HG03060 (cell line): ENCODE measurements at regions not wholly inside any gene's neighbourhood (a gene's known extent, or its start where the extent isn't known, plus 50 kb on each side); places are given as distances from the start of the nearest gene placed in this dataset.

Experiments
- ATAC-seq: cut with Tn5 transposase; IDR thresholded peaks from one replicate; pipeline ENCODE4 v1.9.1; 2021; ENCODE audit warnings: low read depth, moderate number of reproducible peaks; ENCODE audit not compliant: unreplicated experiment

GRCh38 chr10:6339891-6340290 is 137.2 kb downstream of the PFKFB3 start:
- no peak for ATAC-seq

GRCh38 chr10:6342096-6342685 is 139.5 kb downstream of the PFKFB3 start:
- ATAC-seq: no peak

GRCh38 chr10:6343305-6344010 is 140.7 kb downstream of the PFKFB3 start:
- ATAC-seq: no peak

DNA sequence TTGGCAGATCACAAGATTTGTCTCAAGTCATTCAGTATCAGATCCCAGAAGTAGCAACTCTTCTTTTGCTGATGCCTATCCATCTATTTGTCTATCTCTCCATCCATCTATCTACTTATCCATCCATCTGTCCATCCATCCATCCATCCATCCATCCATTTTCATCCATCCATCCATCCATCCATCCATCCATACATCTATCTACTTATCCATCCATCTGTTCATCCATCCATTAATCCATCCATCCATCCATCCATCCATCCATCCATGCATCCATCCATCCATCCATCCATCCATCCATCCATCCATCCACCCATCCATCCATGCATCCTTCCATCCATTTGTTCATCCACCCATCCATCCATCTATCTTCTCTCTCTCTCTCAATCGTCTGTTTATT is 142.7 kb downstream of the PFKFB3 start:
- no peak for ATAC-seq

- no peak for ATAC-seq
These were observed 143.9 kb downstream of the PFKFB3 start for GRCh38 chr10:6346631-6347030.

DNA sequence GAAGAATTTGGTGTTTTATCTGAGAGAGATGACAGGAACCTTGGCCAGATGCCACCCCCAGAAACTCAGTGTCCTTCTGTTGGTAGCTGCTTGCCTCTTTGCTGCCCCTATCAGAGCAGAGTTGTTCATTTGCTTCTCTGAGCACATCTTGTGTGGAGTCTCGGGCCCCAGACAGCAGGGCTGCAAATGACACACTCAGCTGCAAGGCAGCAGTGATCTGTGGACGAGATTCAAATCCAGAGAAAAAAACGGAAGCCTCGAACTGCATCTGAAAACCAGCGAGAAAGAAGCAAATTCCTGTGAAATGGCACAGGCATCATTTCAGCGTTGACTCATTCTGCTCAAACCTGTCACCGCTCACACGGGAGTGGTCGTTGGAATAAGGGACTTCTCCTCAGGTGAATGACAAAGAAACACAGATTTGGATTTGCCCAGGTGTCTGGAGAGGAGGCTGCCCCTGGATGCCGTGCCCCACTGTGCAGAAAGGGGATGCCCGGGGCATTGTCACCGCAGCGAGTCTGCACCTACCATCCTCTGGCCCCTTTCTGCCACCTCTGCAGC is 144.7 kb downstream of the PFKFB3 start:
- ATAC-seq: peak; percentile 21

DNA sequence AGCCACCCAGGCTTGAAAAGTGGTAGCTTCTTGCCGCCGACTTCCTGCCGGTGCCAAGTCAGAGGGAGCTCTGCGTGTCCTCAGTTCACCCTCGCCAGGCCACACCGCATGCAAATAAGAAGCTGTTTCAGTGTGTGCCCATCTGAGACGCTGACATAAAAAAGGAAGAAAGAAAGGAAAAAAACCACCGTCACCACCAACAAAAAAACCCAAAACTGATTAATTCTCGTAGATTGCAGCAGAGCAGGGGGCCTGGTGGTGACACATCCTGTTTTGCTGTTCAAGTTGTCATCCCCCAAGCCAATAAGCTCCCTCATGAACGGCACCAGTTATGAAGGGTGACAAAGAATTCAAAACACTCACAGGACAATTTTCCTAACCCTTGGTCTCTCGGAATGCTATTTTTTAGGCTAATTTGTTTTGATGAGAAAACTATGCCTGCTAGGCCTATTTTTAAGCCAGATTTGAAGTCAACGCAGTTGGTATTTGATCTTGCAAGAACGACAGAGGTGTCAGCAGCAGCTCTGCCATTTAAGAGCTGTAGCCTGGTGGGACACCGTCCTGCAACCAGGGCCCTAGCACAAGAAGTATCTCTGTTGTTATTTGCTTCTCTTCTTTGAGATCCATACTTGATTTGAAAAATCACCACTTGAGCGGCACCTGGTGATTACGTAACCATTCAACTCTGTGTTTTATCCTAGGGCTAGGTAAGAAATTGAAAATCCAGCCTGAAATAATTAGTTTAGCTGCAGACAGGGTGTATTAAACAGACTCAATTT is 145.6 kb downstream of the PFKFB3 start:
- ATAC-seq: peak; percentile 89

- ATAC-seq: no peak
These were observed 147.3 kb downstream of the PFKFB3 start for GRCh38 chr10:6349846-6350535.

DNA sequence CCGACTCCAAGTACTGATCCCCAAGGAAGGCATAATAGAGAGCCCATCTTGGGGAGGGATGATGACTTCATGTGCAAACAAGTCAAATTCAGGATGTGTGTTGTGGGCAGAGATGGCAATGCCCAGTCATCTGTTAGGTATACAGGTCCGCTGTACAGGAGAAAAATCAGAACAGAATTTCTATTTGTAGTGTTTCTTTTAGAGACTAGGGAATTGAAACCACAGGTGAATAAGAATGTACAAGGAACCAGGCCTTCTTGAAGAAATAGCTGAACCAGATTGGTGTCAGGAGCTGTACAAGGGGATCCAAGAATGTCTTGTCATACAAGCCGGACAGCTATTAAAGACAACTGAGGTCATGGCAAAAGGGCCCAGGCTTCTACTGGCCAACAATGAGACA is 147.9 kb downstream of the PFKFB3 start:
- no peak for ATAC-seq

DNA sequence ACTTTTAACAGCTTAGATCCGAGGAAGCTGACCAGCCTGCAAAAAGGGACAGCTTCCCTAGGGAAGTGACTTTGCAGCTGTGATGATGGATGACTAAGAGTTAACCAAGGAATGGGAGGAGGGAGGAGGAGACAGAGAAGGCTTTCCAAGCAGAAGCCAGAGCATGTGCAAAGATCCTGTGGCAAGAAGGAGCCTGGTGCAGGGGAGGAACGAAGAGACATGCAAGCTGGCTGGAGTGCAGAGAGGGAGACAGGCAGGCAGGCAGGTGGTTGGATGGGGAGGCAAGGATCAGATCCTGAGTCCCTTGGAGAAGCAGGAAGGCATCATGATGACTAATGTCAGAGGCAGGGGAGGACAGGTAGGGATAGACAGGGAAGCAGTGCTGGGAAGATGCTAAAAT is 148.8 kb downstream of the PFKFB3 start:
- no peak for ATAC-seq

DNA sequence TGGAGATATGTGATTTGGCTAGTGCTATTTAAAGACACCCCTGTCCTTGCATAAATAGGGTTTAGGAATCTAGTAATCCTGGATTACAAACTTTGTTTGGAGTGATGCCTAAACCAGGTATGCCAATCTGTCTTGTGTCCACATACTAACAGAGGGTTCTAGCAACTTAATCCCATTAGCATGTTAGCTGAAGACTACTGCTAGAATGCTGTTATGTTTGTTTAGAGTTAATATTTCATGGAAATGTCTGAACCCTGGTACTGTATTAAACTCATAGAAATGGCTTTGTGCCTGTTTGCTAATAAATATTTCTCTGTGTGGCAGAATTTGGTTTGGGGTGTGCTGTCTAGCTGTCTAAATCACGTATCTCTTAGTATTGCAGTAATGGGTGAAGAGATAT is 150.8 kb downstream of the PFKFB3 start:
- no peak for ATAC-seq

DNA sequence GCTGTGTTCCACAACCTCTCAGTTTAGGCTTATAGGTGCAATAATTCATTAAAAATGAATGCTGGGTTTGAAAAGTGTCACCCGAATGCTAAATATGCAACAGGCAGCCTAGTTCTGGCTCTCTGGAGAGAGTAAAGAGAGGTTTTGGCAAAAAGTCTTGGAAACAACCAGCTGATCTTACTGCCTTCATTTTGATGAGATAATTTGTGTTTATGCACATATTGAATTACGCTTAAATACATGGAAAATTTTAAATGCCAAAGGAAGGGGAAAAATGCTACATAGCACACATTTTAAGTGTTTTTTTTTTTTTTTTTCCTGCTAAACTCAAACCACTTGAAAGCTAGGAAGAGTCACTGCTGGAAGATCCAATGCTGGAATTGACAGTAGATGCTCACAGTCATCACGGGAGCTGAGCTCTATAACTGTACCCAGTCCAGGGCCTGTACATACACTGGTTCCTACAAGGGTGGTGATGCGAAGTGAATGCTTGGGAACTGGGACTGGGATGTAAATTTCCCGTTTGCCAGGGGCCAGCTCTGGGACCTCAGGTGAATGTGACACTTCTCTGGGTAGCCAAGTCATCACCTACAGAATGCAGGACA is 151.5 kb downstream of the PFKFB3 start:
- ATAC-seq: no peak

- ATAC-seq: no peak
These were observed 153.6 kb downstream of the PFKFB3 start for GRCh38 chr10:6356280-6356793.

DNA sequence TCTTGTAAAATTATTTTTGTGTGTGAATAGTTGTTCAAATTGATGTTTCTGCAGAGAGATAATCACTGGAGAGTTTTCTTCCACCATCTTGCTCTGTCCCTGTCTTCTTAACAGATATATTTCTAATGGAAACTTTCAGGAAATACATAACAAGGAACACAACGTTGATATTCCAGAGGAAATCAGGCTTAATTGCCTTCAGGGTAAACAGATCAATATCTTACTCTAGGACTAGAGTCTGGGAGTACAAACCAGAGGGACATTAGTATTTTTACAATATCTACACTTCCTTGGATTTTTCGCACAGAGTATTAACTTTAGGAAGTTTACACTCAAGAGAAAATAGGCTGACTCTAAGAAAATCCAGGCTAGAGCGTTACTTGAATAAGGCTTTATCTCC is 159.1 kb downstream of the PFKFB3 start:
- no peak for ATAC-seq

- ATAC-seq: no peak
These were observed 160.1 kb downstream of the PFKFB3 start for GRCh38 chr10:6362879-6363278.

DNA sequence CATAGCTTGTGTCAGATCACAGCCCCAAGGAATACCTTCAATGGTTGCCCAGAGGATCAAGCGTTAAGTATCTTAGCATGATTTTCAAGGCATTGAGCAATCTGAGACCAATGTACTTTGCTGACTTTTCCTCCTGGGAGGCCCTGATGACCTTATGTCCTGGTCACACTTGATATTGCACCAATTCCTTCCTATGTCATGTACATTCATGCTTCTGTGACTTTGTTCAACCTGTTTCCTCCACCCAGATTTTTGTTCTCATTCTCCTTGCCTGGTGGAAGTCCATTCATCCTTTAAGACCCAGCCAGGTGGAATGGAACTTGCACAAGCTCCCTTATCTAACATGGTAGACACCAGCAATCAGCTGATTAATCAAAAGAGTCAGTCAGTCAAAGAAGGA is 160.8 kb downstream of the PFKFB3 start:
- no peak for ATAC-seq

DNA sequence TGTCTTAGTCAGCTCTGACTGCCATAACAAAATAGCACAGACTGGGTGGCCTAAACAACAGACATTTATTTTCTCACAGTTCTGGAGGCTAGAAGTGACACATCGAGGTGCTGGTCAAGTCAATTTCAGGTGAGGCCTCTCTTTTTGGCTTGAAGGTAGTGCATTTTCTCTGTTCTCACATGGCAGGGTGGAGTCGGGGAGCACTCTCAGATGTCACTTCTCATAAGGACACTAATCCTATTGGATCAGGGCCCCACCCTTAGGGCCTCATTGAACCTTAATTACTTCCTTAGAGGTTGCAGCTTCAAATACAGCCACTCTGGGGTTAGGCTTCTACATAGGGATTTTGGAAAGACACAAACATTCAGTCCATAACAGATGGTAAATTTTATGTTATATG is 161.6 kb downstream of the PFKFB3 start:
- ATAC-seq: no peak

GRCh38 chr10:6364893-6365292 is 162.2 kb downstream of the PFKFB3 start:
- ATAC-seq: no peak

DNA sequence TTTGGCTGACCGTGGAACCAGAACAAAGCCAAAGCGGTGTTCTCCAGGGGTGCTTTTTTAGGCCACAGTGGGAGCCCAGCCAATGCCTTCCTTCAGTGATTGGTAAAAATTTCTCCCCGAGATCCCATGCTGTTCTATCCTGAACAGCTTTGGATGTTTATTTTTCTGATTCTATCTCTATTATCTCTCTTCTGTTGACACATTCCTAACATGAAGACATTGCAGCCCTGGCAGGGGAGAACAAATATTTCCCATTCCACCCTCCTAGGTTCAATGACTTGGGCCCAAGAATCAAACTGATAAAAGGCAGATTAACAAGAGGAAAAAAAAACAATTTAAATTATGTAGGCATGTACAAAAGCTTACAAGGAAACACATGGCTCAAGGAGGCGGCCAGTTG is 162.7 kb downstream of the PFKFB3 start:
- no peak for ATAC-seq
